Endothelial cell (in vitro differentiated cells): ENCODE measurements at regions not wholly inside any gene's neighbourhood (a gene's known extent, or its start where the extent isn't known, plus 50 kb on each side); places are given as distances from the start of the nearest gene placed in this dataset.
A peak's percentile ranks its signal among the peaks of the same experiment; 100 is the strongest.

Experiments used
- DNase-seq: peaks from one replicate; pipeline ENCODE4 v3.0.0; 2021; ENCODE audit warnings: low spot score
- H3K27ac Mint-ChIP-seq: one replicate; pipeline ENCODE4 v1.8.0; 2021; ENCODE audit warnings: mixed read lengths, inconsistent platforms; ENCODE audit not compliant: unreplicated experiment
- H3K27me3 Mint-ChIP-seq: one replicate; pipeline ENCODE4 v1.8.0; 2021; ENCODE audit warnings: mild to moderate bottlenecking, moderate library complexity, mixed read lengths, inconsistent platforms; ENCODE audit not compliant: unreplicated experiment
- H3K36me3 Mint-ChIP-seq: one replicate; pipeline ENCODE4 v1.8.0; 2021; ENCODE audit warnings: mild to moderate bottlenecking, low read depth, mixed read lengths, inconsistent platforms; ENCODE audit not compliant: unreplicated experiment
- H3K4me1 Mint-ChIP-seq: one replicate; pipeline ENCODE4 v1.8.0; 2021; ENCODE audit warnings: mild to moderate bottlenecking, mixed read lengths, inconsistent platforms; ENCODE audit not compliant: unreplicated experiment
- H3K4me3 Mint-ChIP-seq: one replicate; pipeline ENCODE4 v1.8.0; 2021; ENCODE audit warnings: mild to moderate bottlenecking, mixed read lengths, inconsistent platforms; ENCODE audit not compliant: unreplicated experiment
- H3K9me3 Mint-ChIP-seq: one replicate; pipeline ENCODE4 v1.8.0; 2021; ENCODE audit warnings: mixed read lengths, inconsistent platforms; ENCODE audit not compliant: unreplicated experiment
- CTCF ChIP-seq: fragments of 200-600 bp; sonication (generic); IDR thresholded peaks from one replicate; pipeline ENCODE4 v1.5.0; 2021; ENCODE audit warnings: antibody characterized with exemption; ENCODE audit not compliant: unreplicated experiment

- no peak for TF ChIP-seq CTCF
- no peak overlapping the region for H3K27ac Mint-ChIP-seq
- H3K9me3 Mint-ChIP-seq: no peaks in the 10 kb centered on the region
- H3K4me1 Mint-ChIP-seq: no peaks in the 10 kb centered on the region
- H3K27me3 Mint-ChIP-seq: no peaks in the 10 kb centered on the region
- H3K4me3 Mint-ChIP-seq: no peak overlapping the region
- H3K36me3 Mint-ChIP-seq: no peaks in the 10 kb centered on the region
- no peak for DNase-seq
These were observed 780.4 kb upstream of the NRXN1 start for GRCh38 chr2:51812138-51812866.

- DNase-seq: no peak
- H3K27ac Mint-ChIP-seq: no peak overlapping the region
- H3K9me3 Mint-ChIP-seq: no peaks in the 10 kb centered on the region
- peaks cover 3% of the 10 kb centered on the region for H3K27me3 Mint-ChIP-seq
- no peak for TF ChIP-seq CTCF
- H3K36me3 Mint-ChIP-seq: no peaks in the 10 kb centered on the region
- no peak overlapping the region for H3K4me3 Mint-ChIP-seq
- H3K4me1 Mint-ChIP-seq: no peaks in the 10 kb centered on the region
These were observed 778.3 kb upstream of the NRXN1 start for GRCh38 chr2:51810197-51810596.

GRCh38 chr2:51807229-51807628 lies 775.3 kb upstream of the NRXN1 start:
- H3K36me3 Mint-ChIP-seq: no peaks in the 10 kb centered on the region
- no peak for TF ChIP-seq CTCF
- no peak overlapping the region for H3K27ac Mint-ChIP-seq
- peaks cover 3% of the 10 kb centered on the region for H3K27me3 Mint-ChIP-seq
- no peaks in the 10 kb centered on the region for H3K4me1 Mint-ChIP-seq
- H3K9me3 Mint-ChIP-seq: no peaks in the 10 kb centered on the region
- H3K4me3 Mint-ChIP-seq: no peak overlapping the region
- DNase-seq: no peak

- H3K4me1 Mint-ChIP-seq: peaks cover 13% of the 10 kb centered on the region
- no peaks in the 10 kb centered on the region for H3K27me3 Mint-ChIP-seq
- peak; percentile 42 for DNase-seq
- H3K27ac Mint-ChIP-seq: no peak overlapping the region
- peak; percentile 58 for TF ChIP-seq CTCF
- H3K9me3 Mint-ChIP-seq: no peaks in the 10 kb centered on the region
- H3K36me3 Mint-ChIP-seq: no peaks in the 10 kb centered on the region
- H3K4me3 Mint-ChIP-seq: no peak overlapping the region
These were observed 763.4 kb upstream of the NRXN1 start for GRCh38 chr2:51795248-51795888.

- no peak for TF ChIP-seq CTCF
- Mint-ChIP-seq H3K27me3 (no peaks in the 10 kb centered on the region), H3K4me1 (peaks cover 13% of the 10 kb centered on the region), H3K36me3 (no peaks in the 10 kb centered on the region), H3K9me3 (no peaks in the 10 kb centered on the region), H3K4me3 (no peak overlapping the region), H3K27ac (no peak overlapping the region)
- DNase-seq: no peak
These were observed 759.6 kb upstream of the NRXN1 start for GRCh38 chr2:51791496-51791895.
